NCI-H526 treated with DMSO at 0.1 percent for 48 hours (cell line): ENCODE measurements at regions not wholly inside any gene's neighbourhood (a gene's known extent, or its start where the extent isn't known, plus 50 kb on each side); places are given as distances from the start of the nearest gene placed in this dataset.

ENCODE experiments used
- DNase-seq: peaks from one replicate; lab custom pipeline; 2025; lab: John Stamatoyannopoulos, UW

- DNase-seq: no peak
Measured at GRCh38 chr9:81190659-81191058, 498.7 kb downstream of the TLE1 start.

GRCh38 chr9:81183761-81184160, 505.6 kb downstream of the TLE1 start:
- no peak for DNase-seq

GRCh38 chr9:81182431-81182830, 506.9 kb downstream of the TLE1 start:
- DNase-seq: no peak

GRCh38 chr9:81174023-81174422, 515.3 kb downstream of the TLE1 start:
- no peak for DNase-seq

- no peak for DNase-seq
Measured at GRCh38 chr9:81171689-81172088, 517.7 kb downstream of the TLE1 start.

GRCh38 chr9:81162361-81162760, 527.0 kb downstream of the TLE1 start:
- no peak for DNase-seq

GRCh38 chr9:81156381-81156780, 533.0 kb downstream of the TLE1 start:
- DNase-seq: no peak

- DNase-seq: no peak
Measured at GRCh38 chr9:81150016-81150625, 539.2 kb downstream of the TLE1 start.

GRCh38 chr9:81146684-81147337, 542.5 kb downstream of the TLE1 start:
- no peak for DNase-seq

- no peak for DNase-seq
Measured at GRCh38 chr9:81146241-81146640, 543.1 kb downstream of the TLE1 start.

- no peak for DNase-seq
Measured at GRCh38 chr9:81145331-81145963, 543.9 kb downstream of the TLE1 start.

- DNase-seq: no peak
Measured at GRCh38 chr9:81141961-81142360, 547.4 kb downstream of the TLE1 start.

- no peak for DNase-seq
Measured at GRCh38 chr9:81137976-81138568, 551.3 kb downstream of the TLE1 start.

GRCh38 chr9:81132796-81133195, 556.6 kb downstream of the TLE1 start:
- DNase-seq: no peak

- no peak for DNase-seq
Measured at GRCh38 chr9:81132318-81132717, 557.0 kb downstream of the TLE1 start.

- DNase-seq: no peak
Measured at GRCh38 chr9:81128701-81129100, 560.6 kb downstream of the TLE1 start.

- no peak for DNase-seq
Measured at GRCh38 chr9:81125446-81126092, 563.8 kb downstream of the TLE1 start.

GRCh38 chr9:81123526-81123925, 565.8 kb downstream of the TLE1 start:
- no peak for DNase-seq

- no peak for DNase-seq
Measured at GRCh38 chr9:81122749-81123148, 566.6 kb downstream of the TLE1 start.

GRCh38 chr9:81119591-81119990, 569.8 kb downstream of the TLE1 start:
- no peak for DNase-seq

GRCh38 chr9:81118416-81118815, 570.9 kb downstream of the TLE1 start:
- no peak for DNase-seq

- no peak for DNase-seq
Measured at GRCh38 chr9:81116340-81117137, 572.8 kb downstream of the TLE1 start.
